H9 (cell line): ENCODE measurements at regions not wholly inside any gene's neighbourhood (a gene's known extent, or its start where the extent isn't known, plus 50 kb on each side); places are given as distances from the start of the nearest gene placed in this dataset.

Experiments
- DNase-seq: peaks from one replicate; pipeline ENCODE4 v3.0.0-alpha.2; 2017
- H2AFZ ChIP-seq: one replicate; pipeline ENCODE4 v1.6.1; 2013; ENCODE audit warnings: mild to moderate bottlenecking, low read length, control low read depth, moderate library complexity
- H2AK5ac ChIP-seq: 2 replicates; pipeline ENCODE4 v1.6.1; 2013; ENCODE audit warnings: low read length, control low read depth, mixed read lengths; ENCODE audit not compliant: insufficient read length
- H2BK120ac ChIP-seq: one replicate; pipeline ENCODE4 v1.6.1; 2013; ENCODE audit warnings: low read depth, mild to moderate bottlenecking, low read length, control low read depth, inconsistent platforms; ENCODE audit not compliant: poor library complexity, severe bottlenecking
- H2BK12ac ChIP-seq: 2 replicates; pipeline ENCODE4 v1.6.1; 2013; ENCODE audit warnings: low read length, control low read depth, mixed read lengths, low read depth; ENCODE audit not compliant: insufficient read length
- H2BK15ac ChIP-seq: 2 replicates; pipeline ENCODE4 v1.6.1; 2013; ENCODE audit warnings: low read depth, low read length, control low read depth
- H2BK20ac ChIP-seq: one replicate; pipeline ENCODE4 v1.6.1; 2013; ENCODE audit warnings: low read depth, mild to moderate bottlenecking, low read length, control low read depth, inconsistent platforms; ENCODE audit not compliant: poor library complexity, severe bottlenecking
- H2BK5ac ChIP-seq: 2 replicates; pipeline ENCODE4 v1.6.1; 2013; ENCODE audit warnings: low read length, control low read depth, mixed read lengths; ENCODE audit not compliant: insufficient read length
- H3K14ac ChIP-seq: 2 replicates; pipeline ENCODE4 v1.6.1; 2013; ENCODE audit warnings: low read length, control low read depth; ENCODE audit not compliant: insufficient read depth
- H3K18ac ChIP-seq: 2 replicates; pipeline ENCODE4 v1.6.1; 2013; ENCODE audit warnings: low read depth, mild to moderate bottlenecking, mixed read lengths, low read length, control low read depth; ENCODE audit not compliant: insufficient read length
- H3K23ac ChIP-seq: 2 replicates; pipeline ENCODE4 v1.6.1; 2013; ENCODE audit warnings: low read length, control low read depth, mixed read lengths, low read depth; ENCODE audit not compliant: insufficient read length
- H3K23me2 ChIP-seq: 2 replicates; pipeline ENCODE4 v1.6.1; 2013; ENCODE audit warnings: low read depth, mild to moderate bottlenecking, mixed read lengths, low read length, control low read depth; ENCODE audit not compliant: insufficient read length, poor library complexity, severe bottlenecking
- H3K27ac ChIP-seq: 2 replicates; pipeline ENCODE4 v1.5.1; 2013; ENCODE audit warnings: low read length, control low read depth, mixed read lengths, low read depth; ENCODE audit not compliant: insufficient read length
- H3K27me3 ChIP-seq: 2 replicates; pipeline ENCODE4 v1.6.1; 2013; ENCODE audit warnings: low read length, control low read depth, inconsistent platforms; ENCODE audit not compliant: insufficient read depth
- H3K4ac ChIP-seq: 2 replicates; pipeline ENCODE4 v1.6.1; 2013; ENCODE audit warnings: low read depth, mild to moderate bottlenecking, control low read depth, inconsistent platforms, low read length, moderate library complexity
- H3K4me1 ChIP-seq: 2 replicates; pipeline ENCODE4 v1.6.1; 2013; ENCODE audit warnings: low read length, control low read depth, inconsistent platforms; ENCODE audit not compliant: insufficient read depth
- H3K4me2 ChIP-seq: 2 replicates; pipeline ENCODE4 v1.6.1; 2013; ENCODE audit warnings: low read length, control low read depth, mixed read lengths; ENCODE audit not compliant: insufficient read length, insufficient read depth
- H3K56ac ChIP-seq: 2 replicates; pipeline ENCODE4 v1.6.1; 2013; ENCODE audit warnings: low read depth, mild to moderate bottlenecking, mixed read lengths, low read length, control low read depth; ENCODE audit not compliant: insufficient read length
- H3K79me1 ChIP-seq: 2 replicates; pipeline ENCODE4 v1.6.1; 2013; ENCODE audit warnings: low read depth, mild to moderate bottlenecking, moderate library complexity, low read length, control low read depth, inconsistent platforms; ENCODE audit not compliant: insufficient read depth, poor library complexity, severe bottlenecking
- H3K79me2 ChIP-seq: 2 replicates; pipeline ENCODE4 v1.6.1; 2013; ENCODE audit warnings: low read length, control low read depth, inconsistent platforms; ENCODE audit not compliant: insufficient read depth
- H3K9ac ChIP-seq: 2 replicates; pipeline ENCODE4 v1.6.1; 2013; ENCODE audit warnings: low read length, control low read depth, mixed read lengths; ENCODE audit not compliant: insufficient read length; ENCODE audit errors: extremely low read depth
- H3K9me3 ChIP-seq: one replicate; pipeline ENCODE4 v1.6.1; 2013; ENCODE audit warnings: low read depth, low read length, inconsistent platforms; ENCODE audit not compliant: control insufficient read depth
- H3T11ph ChIP-seq: one replicate; pipeline ENCODE4 v1.6.1; 2013; ENCODE audit warnings: mild to moderate bottlenecking, low read length, control low read depth, inconsistent platforms
- H4K20me1 ChIP-seq: one replicate; pipeline ENCODE4 v1.6.1; 2013; ENCODE audit not compliant: control insufficient read depth, insufficient read length, insufficient read depth
- H4K5ac ChIP-seq: 2 replicates; pipeline ENCODE4 v1.6.1; 2013; ENCODE audit warnings: low read depth, mild to moderate bottlenecking, mixed read lengths, low read length, control low read depth; ENCODE audit not compliant: insufficient read length
- H4K8ac ChIP-seq: replicated peaks from 2 replicates; pipeline ENCODE4 v1.6.1; 2013; ENCODE audit warnings: low read length, control low read depth, mixed read lengths, low read depth; ENCODE audit not compliant: insufficient read length
- H4K91ac ChIP-seq: 2 replicates; pipeline ENCODE4 v1.6.1; 2013; ENCODE audit warnings: low read depth, mild to moderate bottlenecking, moderate library complexity, mixed read lengths, low read length, control low read depth; ENCODE audit not compliant: insufficient read length
- H3K27ac Mint-ChIP-seq, 3 experiments: 2 replicates in 2 of 3; 3 replicates in 1 of 3; pipeline ENCODE4 v1.8.0; 2020 to 2021; ENCODE audit warnings: mixed read lengths in 3 of 3, mild to moderate bottlenecking in 1 of 3, moderate library complexity in 1 of 3
- H3K27me3 Mint-ChIP-seq: 2 replicates; pipeline ENCODE4 v1.8.0; 2021; ENCODE audit warnings: low read depth, mild to moderate bottlenecking, moderate library complexity, mixed read lengths
- H3K36me3 Mint-ChIP-seq, 3 experiments: 2 replicates in 2 of 3; 3 replicates in 1 of 3; pipeline ENCODE4 v1.8.0; 2020 to 2021; ENCODE audit warnings: low read depth in 3 of 3, mixed read lengths in 3 of 3; ENCODE audit not compliant: insufficient read depth in 1 of 3
- H3K4me1 Mint-ChIP-seq, 2 experiments: 2 replicates each; pipeline ENCODE4 v1.8.0; 2020; ENCODE audit warnings: mixed read lengths in 2 of 2
- H3K4me3 Mint-ChIP-seq, 2 experiments: 2 replicates in 1 of 2; 3 replicates in 1 of 2; pipeline ENCODE4 v1.8.0; 2020 to 2021; ENCODE audit warnings: mild to moderate bottlenecking in 2 of 2, mixed read lengths in 2 of 2, moderate library complexity in 1 of 2
- H3K9me3 Mint-ChIP-seq, 2 experiments: 2 replicates in 1 of 2; 3 replicates in 1 of 2; pipeline ENCODE4 v1.8.0; 2020; ENCODE audit warnings: mild to moderate bottlenecking in 2 of 2, mixed read lengths in 2 of 2, moderate library complexity in 1 of 2
- WGBS: extraction: QIAGEN DNeasy Blood & Tissue Kit; methylation state at CpG from one replicate; pipeline ENCODE4 v1.1.7; 2013; ENCODE audit warnings: missing lambda C conversion rate, low lambda C conversion rate, mixed read lengths; ENCODE audit not compliant: insufficient read length; ENCODE audit errors: extremely low coverage; 5-methylcytosine and 5-hydroxymethylcytosine counted together
- TF ChIP-seq, protein P1 (sequence below): fragments of 200-600 bp; sonication (generic); conservative IDR thresholded peaks from 3 replicates; pipeline ENCODE4 v1.8.0; 2021; ENCODE audit warnings: antibody characterized with exemption, mild to moderate bottlenecking

- Histone ChIP-seq H3K79me2 (no peaks in the 10 kb centered on the region), H4K8ac (no peak overlapping the region), H2BK15ac (no peak overlapping the region), H3K4me2 (no peak overlapping the region), H3K23ac (no peak overlapping the region), H4K20me1 (no peaks in the 10 kb centered on the region), H2BK5ac (no peak overlapping the region), H3K56ac (no peak overlapping the region), H3K14ac (no peak overlapping the region), H2BK120ac (no peak overlapping the region), H3K23me2 (no peaks in the 10 kb centered on the region), H3K9me3 (peaks cover 53% of the 10 kb centered on the region), H3K27ac (no peak overlapping the region), H3K27me3 (no peaks in the 10 kb centered on the region), H3K4me1 (no peaks in the 10 kb centered on the region), H3K9ac (no peak overlapping the region), H2BK20ac (no peak overlapping the region), H3K79me1 (no peaks in the 10 kb centered on the region), H4K5ac (no peak overlapping the region), H3T11ph (no peak overlapping the region), H2AFZ (no peak overlapping the region), H3K4ac (no peak overlapping the region), H4K91ac (no peak overlapping the region), H2AK5ac (no peak overlapping the region), H3K18ac (no peak overlapping the region), H2BK12ac (no peak overlapping the region)
- no peaks in the 10 kb centered on the region; a peak in 1 of 7 replicates for H3K36me3 Mint-ChIP-seq
- no peak overlapping the region for H3K4me3 Mint-ChIP-seq
- no CpG with 5 or more reads among the region's 1 CpG for WGBS
- H3K27me3 Mint-ChIP-seq = peaks cover 3% of the 10 kb centered on the region
- peaks cover 61 to 64% of the 10 kb centered on the region in 2 experiments for H3K9me3 Mint-ChIP-seq
- no peaks in the 10 kb centered on the region for H3K4me1 Mint-ChIP-seq
- TF ChIP-seq, protein P1, sequence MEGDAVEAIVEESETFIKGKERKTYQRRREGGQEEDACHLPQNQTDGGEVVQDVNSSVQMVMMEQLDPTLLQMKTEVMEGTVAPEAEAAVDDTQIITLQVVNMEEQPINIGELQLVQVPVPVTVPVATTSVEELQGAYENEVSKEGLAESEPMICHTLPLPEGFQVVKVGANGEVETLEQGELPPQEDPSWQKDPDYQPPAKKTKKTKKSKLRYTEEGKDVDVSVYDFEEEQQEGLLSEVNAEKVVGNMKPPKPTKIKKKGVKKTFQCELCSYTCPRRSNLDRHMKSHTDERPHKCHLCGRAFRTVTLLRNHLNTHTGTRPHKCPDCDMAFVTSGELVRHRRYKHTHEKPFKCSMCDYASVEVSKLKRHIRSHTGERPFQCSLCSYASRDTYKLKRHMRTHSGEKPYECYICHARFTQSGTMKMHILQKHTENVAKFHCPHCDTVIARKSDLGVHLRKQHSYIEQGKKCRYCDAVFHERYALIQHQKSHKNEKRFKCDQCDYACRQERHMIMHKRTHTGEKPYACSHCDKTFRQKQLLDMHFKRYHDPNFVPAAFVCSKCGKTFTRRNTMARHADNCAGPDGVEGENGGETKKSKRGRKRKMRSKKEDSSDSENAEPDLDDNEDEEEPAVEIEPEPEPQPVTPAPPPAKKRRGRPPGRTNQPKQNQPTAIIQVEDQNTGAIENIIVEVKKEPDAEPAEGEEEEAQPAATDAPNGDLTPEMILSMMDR = no peak
- no peak for DNase-seq
- H3K27ac Mint-ChIP-seq = no peak overlapping the region
Measured at GRCh38 chrX:102995316-102995715, 58.2 kb downstream of the RAB40AL start.
